ENCODE measurements at regions not wholly inside any gene's neighbourhood (a gene's known extent, or its start where the extent isn't known, plus 50 kb on each side); places are given as distances from the start of the nearest gene placed in this dataset.

DNA sequence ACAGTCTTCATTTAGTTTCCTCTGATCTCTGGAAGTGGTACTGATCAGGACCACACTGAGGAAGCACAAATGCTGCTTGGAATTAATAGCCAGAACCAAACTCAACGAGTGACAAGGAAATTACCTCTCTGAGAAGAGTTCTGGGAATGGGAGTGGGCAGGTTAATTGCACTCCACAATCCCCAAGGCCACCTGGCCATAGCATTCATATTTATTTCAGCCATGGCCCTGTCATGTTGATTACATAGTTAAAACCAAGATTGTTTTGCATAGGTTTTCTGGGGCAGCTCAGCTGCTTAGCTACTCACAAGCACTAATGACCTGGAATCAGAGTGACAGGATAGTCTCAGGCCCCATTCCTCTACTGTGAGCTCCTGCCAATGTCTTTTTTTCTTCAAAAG lies 230.2 kb upstream of the RIMS1 start:
- H3K9me3 ChIP-seq (ENCODE audit: severe bottlenecking), result no peaks in the 10 kb centered on the region
- H3K36me3 ChIP-seq, result no peaks in the 10 kb centered on the region
- TF ChIP-seq, protein P1, sequence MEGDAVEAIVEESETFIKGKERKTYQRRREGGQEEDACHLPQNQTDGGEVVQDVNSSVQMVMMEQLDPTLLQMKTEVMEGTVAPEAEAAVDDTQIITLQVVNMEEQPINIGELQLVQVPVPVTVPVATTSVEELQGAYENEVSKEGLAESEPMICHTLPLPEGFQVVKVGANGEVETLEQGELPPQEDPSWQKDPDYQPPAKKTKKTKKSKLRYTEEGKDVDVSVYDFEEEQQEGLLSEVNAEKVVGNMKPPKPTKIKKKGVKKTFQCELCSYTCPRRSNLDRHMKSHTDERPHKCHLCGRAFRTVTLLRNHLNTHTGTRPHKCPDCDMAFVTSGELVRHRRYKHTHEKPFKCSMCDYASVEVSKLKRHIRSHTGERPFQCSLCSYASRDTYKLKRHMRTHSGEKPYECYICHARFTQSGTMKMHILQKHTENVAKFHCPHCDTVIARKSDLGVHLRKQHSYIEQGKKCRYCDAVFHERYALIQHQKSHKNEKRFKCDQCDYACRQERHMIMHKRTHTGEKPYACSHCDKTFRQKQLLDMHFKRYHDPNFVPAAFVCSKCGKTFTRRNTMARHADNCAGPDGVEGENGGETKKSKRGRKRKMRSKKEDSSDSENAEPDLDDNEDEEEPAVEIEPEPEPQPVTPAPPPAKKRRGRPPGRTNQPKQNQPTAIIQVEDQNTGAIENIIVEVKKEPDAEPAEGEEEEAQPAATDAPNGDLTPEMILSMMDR (IDR thresholded peaks at IDR 0.05; ENCODE audit: low read depth, low read length), result no peak
- DNase-seq, result no peak
- no peaks in the 10 kb centered on the region for H3K27me3 ChIP-seq (ENCODE audit: insufficient read depth, low read depth, severe bottlenecking)
- H3K4me3 ChIP-seq (ENCODE audit: low read depth, low read length), result no peak overlapping the region
- H3K27ac ChIP-seq, result no peak overlapping the region

DNA sequence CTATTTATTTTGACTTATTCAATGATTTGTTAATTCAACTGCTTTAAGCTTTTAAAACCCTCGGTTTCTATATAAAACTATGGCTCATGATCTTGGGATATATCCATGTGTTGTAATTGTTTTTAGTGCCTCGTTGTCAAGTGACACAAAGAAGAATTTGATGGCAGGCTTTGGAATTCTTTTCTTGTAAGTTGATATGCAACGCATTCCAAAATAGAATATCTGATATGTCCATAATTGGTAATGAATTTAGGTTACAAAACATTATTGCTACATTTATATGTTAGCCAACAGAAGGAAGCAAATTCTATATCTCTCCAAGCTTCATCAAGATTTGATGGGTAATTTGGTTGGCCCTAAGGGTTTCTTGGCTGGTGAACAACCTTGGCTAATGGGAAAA lies 220.4 kb upstream of the RIMS1 start:
- DNase-seq, result no peak
- H3K27ac ChIP-seq, result no peak overlapping the region
- H3K27me3 ChIP-seq (ENCODE audit: insufficient read depth, low read depth, severe bottlenecking), result no peaks in the 10 kb centered on the region
- TF ChIP-seq, protein P1 (IDR thresholded peaks at IDR 0.05; ENCODE audit: low read depth, low read length), result no peak
- no peaks in the 10 kb centered on the region for H3K9me3 ChIP-seq (ENCODE audit: severe bottlenecking)
- H3K4me3 ChIP-seq (ENCODE audit: low read depth, low read length), result no peak overlapping the region
- no peaks in the 10 kb centered on the region for H3K36me3 ChIP-seq

GRCh38 chr6:71672876-71673275 lies 213.5 kb upstream of the RIMS1 start:
- H3K27ac ChIP-seq, result no peak overlapping the region
- no peaks in the 10 kb centered on the region for H3K27me3 ChIP-seq (ENCODE audit: insufficient read depth, low read depth, severe bottlenecking)
- DNase-seq, result no peak
- no peaks in the 10 kb centered on the region for H3K9me3 ChIP-seq (ENCODE audit: severe bottlenecking)
- H3K36me3 ChIP-seq, result no peaks in the 10 kb centered on the region
- TF ChIP-seq, protein P1 (IDR thresholded peaks at IDR 0.05; ENCODE audit: low read depth, low read length), result no peak
- H3K4me3 ChIP-seq (ENCODE audit: low read depth, low read length), result no peak overlapping the region

DNA sequence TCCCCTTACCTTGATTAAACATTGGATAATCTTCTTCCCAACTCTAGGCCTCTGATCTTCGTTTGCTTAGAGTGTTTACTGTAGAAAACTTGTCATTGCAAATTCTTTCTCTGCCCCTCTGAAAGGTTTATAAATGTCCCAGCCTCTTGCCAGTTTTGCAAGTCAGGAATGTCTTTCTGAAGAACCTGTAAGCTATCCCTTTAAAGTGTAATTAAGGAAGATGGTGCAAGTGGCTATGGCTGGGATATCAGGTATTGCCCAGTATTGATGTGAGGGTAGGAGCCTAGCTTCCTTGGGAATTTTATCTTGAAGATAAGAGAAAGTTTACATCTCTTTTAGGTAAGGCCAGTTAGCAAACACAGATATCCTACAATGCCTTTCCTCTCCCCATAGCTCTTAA lies 211.0 kb upstream of the RIMS1 start:
- DNase-seq, result no peak
- Histone ChIP-seq H3K27me3 (ENCODE audit: insufficient read depth, low read depth, severe bottlenecking) (no peaks in the 10 kb centered on the region), H3K9me3 (ENCODE audit: severe bottlenecking) (no peaks in the 10 kb centered on the region), H3K4me3 (ENCODE audit: low read depth, low read length) (no peak overlapping the region), H3K36me3 (no peaks in the 10 kb centered on the region), H3K27ac (no peak overlapping the region)
- TF ChIP-seq, protein P1 (IDR thresholded peaks at IDR 0.05; ENCODE audit: low read depth, low read length), result no peak

DNA sequence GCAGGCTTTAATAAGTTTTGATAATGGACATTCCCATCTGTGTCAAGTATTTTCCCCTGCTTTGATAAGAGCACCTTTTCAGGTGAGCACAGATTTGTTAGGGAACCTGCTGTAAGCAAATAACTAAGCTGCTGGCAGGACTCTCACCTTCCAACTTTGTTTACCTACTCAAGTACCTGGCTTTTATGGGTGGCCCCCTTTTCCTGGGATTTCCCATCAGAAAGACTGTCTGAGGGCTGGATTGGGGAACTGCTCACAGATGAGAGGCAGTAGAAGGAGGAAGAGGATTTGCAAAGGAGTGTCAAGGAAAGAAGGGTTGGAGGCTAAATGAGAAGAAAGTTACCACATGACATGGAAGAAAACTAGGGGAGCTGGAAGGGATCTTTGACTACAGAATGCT lies 210.1 kb upstream of the RIMS1 start:
- Histone ChIP-seq H3K27ac (no peak overlapping the region), H3K9me3 (ENCODE audit: severe bottlenecking) (no peaks in the 10 kb centered on the region), H3K4me3 (ENCODE audit: low read depth, low read length) (no peak overlapping the region), H3K36me3 (no peaks in the 10 kb centered on the region), H3K27me3 (ENCODE audit: insufficient read depth, low read depth, severe bottlenecking) (no peaks in the 10 kb centered on the region)
- TF ChIP-seq, protein P1 (IDR thresholded peaks at IDR 0.05; ENCODE audit: low read depth, low read length), result no peak
- no peak for DNase-seq

- TF ChIP-seq, protein P1 (IDR thresholded peaks at IDR 0.05; ENCODE audit: low read depth, low read length), result no peak
- Histone ChIP-seq H3K9me3 (ENCODE audit: severe bottlenecking) (no peaks in the 10 kb centered on the region), H3K36me3 (no peaks in the 10 kb centered on the region), H3K27ac (no peak overlapping the region), H3K27me3 (ENCODE audit: insufficient read depth, low read depth, severe bottlenecking) (no peaks in the 10 kb centered on the region), H3K4me3 (ENCODE audit: low read depth, low read length) (no peak overlapping the region)
- DNase-seq, result no peak
Measured at GRCh38 chr6:71678091-71678490, 208.3 kb upstream of the RIMS1 start.

Measured in WERI-Rb-1 (cell line).